Sigmoid colon (tissue), 4 donors: ENCODE measurements at regions not wholly inside any gene's neighbourhood (a gene's known extent, or its start where the extent isn't known, plus 50 kb on each side); places are given as distances from the start of the nearest gene placed in this dataset.

Experiments used
- EP300 ChIP-seq, 4 donors: sonication (generic); formaldehyde crosslinking; IDR thresholded peaks; one replicate each; pipeline ENCODE4 v1.6.1; 2017; ENCODE audit warnings: antibody characterized with exemption in 4 of 4
- POLR2A ChIP-seq, 2 donors: fragments of 450-650 bp; IDR thresholded peaks; one replicate each; pipeline ENCODE4 v1.6.1; 2016; ENCODE audit warnings: antibody characterized with exemption in 2 of 2, mild to moderate bottlenecking in 2 of 2, moderate library complexity in 2 of 2
- TF ChIP-seq, protein P1 (sequence below), 4 experiments: fragments of 450-650 bp in 3 of 4; fragments of 200-600 bp in 1 of 4; IDR thresholded peaks; one replicate each; pipeline ENCODE4 v1.5.1; 2016 to 2019; ENCODE audit warnings: antibody characterized with exemption in 4 of 4, mild to moderate bottlenecking in 3 of 4, moderate library complexity in 2 of 4

DNA sequence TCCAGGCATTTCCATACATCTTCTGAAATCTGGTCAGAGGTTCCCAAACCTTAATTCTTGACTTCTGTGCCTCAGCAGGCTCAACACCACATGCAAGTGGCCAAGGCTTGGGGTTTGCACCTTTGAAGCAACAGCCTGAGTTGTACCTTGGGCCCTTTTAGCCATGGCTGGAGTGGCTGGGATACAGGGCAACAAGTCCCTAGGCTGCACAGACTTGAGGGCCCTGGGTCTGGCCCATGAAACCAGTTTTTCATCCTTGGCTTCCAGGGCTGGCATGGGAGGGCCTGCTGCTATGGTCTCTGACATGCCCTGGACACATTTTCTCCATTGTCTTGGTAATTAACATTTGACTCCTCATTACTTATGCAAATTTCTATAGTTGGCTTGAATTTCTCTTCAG, 988.8 kb upstream of the CNTNAP5 start:
- TF ChIP-seq, protein P1, sequence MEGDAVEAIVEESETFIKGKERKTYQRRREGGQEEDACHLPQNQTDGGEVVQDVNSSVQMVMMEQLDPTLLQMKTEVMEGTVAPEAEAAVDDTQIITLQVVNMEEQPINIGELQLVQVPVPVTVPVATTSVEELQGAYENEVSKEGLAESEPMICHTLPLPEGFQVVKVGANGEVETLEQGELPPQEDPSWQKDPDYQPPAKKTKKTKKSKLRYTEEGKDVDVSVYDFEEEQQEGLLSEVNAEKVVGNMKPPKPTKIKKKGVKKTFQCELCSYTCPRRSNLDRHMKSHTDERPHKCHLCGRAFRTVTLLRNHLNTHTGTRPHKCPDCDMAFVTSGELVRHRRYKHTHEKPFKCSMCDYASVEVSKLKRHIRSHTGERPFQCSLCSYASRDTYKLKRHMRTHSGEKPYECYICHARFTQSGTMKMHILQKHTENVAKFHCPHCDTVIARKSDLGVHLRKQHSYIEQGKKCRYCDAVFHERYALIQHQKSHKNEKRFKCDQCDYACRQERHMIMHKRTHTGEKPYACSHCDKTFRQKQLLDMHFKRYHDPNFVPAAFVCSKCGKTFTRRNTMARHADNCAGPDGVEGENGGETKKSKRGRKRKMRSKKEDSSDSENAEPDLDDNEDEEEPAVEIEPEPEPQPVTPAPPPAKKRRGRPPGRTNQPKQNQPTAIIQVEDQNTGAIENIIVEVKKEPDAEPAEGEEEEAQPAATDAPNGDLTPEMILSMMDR (IDR thresholded peaks at IDR 0.05) = no peak
- TF ChIP-seq POLR2A (IDR thresholded peaks at IDR 0.05) (no peak), EP300 (IDR thresholded peaks at IDR 0.05) (no peak)
